ENCODE measurements at regions not wholly inside any gene's neighbourhood (a gene's known extent, or its start where the extent isn't known, plus 50 kb on each side); places are given as distances from the start of the nearest gene placed in this dataset.
"Not testable (repeated sequence)": the region's sequence is repeated elsewhere in the genome, so short reads cannot be mapped to it uniquely, and the experiment has no call there.

GRCh38 chr14:105917136-105917932, 391.0 kb downstream of the TMEM121 start:
- DNase-seq (ENCODE audit: low spot score) = not testable (repeated sequence)

GRCh38 chr14:105917933-105918436, 391.6 kb downstream of the TMEM121 start:
- no peak for DNase-seq (ENCODE audit: low spot score)

GRCh38 chr14:105918496-105919262, 392.3 kb downstream of the TMEM121 start:
- no peak for DNase-seq (ENCODE audit: low spot score)

- no peak for DNase-seq (ENCODE audit: low spot score)
Observed at GRCh38 chr14:105919458-105920150, 393.2 kb downstream of the TMEM121 start.

- DNase-seq (ENCODE audit: low spot score) = not testable (repeated sequence)
Observed at GRCh38 chr14:105920151-105920700, 393.8 kb downstream of the TMEM121 start.

GRCh38 chr14:105920803-105921755, 394.7 kb downstream of the TMEM121 start:
- not testable (repeated sequence) for DNase-seq (ENCODE audit: low spot score)

GRCh38 chr14:105921781-105922180, 395.4 kb downstream of the TMEM121 start:
- DNase-seq (ENCODE audit: low spot score) = not testable (repeated sequence)

GRCh38 chr14:105923520-105924191, 397.3 kb downstream of the TMEM121 start:
- not testable (repeated sequence) for DNase-seq (ENCODE audit: low spot score)

GRCh38 chr14:105924951-105925591, 398.7 kb downstream of the TMEM121 start:
- DNase-seq (ENCODE audit: low spot score) = no peak

GRCh38 chr14:105925615-105926372, 399.4 kb downstream of the TMEM121 start:
- no peak for DNase-seq (ENCODE audit: low spot score)

GRCh38 chr14:105926373-105927095, 400.2 kb downstream of the TMEM121 start:
- DNase-seq (ENCODE audit: low spot score) = no peak

- DNase-seq (ENCODE audit: low spot score) = no peak
Observed at GRCh38 chr14:105927096-105928060, 401.0 kb downstream of the TMEM121 start.

- not testable (repeated sequence) for DNase-seq (ENCODE audit: low spot score)
Observed at GRCh38 chr14:105928171-105929111, 402.1 kb downstream of the TMEM121 start.

GRCh38 chr14:105929327-105930081, 403.1 kb downstream of the TMEM121 start:
- DNase-seq (ENCODE audit: low spot score) = no peak

- no peak for DNase-seq (ENCODE audit: low spot score)
Observed at GRCh38 chr14:105930572-105930971, 404.2 kb downstream of the TMEM121 start.
